NCI-H2227 (cell line): ENCODE measurements at regions not wholly inside any gene's neighbourhood (a gene's known extent, or its start where the extent isn't known, plus 50 kb on each side); places are given as distances from the start of the nearest gene placed in this dataset.

Experiments
- DNase-seq: peaks from one replicate; lab custom pipeline; 2025; ENCODE audit not compliant: unreplicated experiment; lab: John Stamatoyannopoulos, UW

DNA sequence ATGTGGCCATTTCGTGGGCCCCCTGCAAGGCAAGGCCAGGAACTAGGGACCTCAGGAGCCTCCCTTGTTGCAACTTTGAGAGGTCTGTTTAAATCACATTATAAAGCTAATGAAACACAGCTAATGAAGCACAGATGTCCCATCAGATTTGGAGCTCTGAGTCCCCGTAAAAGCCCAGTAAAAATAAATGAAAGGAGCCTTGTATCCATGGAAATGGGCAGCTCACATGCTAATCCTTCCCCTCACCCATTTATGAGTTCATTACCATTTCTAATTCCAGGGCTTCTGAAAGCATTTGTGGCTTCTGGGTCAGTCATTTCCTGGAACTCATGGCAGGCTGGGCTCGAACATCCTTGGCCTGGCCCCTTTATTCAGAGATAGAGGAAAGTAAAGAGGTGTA is 274.8 kb downstream of the SS18 start:
- no peak for DNase-seq

DNA sequence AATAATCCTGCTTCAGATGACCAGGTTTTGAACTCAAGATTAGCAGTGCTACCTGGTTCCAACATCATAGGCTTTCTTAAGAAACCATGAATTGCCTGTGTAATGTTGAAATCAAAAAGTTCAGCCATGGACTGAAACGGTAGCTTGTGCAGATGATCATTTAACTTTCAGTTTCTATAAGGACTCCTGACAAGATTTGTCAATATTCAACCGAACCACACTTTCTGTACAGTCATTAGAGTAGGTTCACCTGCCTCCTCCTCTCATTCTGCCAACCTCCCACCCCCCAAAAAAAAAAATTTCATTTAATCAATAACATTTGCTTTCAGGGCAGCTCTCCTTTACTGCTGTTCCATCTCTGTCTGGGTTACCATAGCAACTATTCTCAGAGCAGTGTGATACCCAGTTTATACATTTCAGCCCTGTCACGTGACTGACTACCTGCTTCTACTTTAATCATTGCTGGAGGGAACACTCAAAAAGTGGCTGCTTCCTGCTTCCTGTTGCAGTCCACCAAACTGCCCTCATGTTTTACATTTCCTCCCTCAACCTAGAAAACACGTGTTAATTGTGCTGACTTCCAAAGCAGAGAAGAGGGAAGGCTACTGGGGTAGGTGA is 275.5 kb downstream of the SS18 start:
- DNase-seq = no peak

DNA sequence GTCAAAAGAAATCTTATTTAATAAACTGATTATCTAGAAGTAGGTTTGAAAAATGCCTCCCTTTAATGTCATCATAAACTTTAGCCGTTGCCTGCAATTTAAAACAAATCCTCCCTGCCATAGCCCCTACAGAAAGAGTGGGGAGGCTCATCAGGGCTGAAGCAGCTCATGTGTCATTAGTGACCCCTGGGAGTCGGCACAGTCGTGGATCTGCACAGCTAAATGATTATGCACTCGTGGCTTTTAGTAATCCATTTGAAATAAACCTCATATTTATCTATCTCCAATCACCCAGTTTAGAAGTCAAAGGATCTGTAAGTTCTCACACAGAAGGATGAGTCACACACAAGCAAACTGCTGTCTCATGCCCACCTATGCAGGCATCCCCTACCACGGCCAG is 277.3 kb downstream of the SS18 start:
- DNase-seq = no peak

DNA sequence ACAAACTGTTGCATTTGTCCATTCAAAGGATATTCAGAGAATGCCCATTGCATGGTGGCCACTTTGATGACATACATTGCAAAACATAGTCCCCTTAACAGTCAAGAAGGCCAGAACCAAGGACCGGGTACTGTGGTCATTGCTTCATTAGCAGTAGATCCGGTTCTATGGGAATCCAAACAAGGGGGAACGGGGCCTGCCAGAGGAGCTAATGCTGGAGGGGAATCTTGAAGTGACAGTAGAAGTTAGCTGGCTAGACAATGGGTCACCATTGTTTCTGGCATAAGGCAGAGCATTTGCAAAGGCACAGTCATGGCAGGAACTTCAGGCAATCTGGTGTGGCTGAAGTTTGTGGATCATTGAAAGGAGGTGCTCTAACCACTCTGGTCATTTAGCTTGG is 279.7 kb downstream of the SS18 start:
- DNase-seq = no peak

DNA sequence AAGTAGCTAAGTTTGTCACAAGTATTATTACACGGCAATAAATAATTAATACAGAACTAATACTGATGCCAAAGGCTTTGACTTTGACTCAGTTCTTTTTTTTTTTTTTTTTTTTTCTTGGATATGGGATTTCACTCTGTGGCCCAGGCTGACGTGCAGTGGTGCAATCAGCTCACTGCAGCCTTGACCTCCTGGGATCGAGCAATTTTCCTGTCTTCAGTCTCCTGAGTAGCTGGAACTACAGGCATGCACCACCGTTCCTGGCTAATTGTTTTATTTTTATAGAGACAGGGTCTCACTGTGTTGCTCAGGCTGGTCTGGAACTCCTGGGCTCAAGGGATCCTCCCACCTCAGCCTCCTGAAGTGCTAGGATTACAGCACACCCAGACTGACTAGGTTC is 284.5 kb downstream of the SS18 start:
- no peak for DNase-seq

DNA sequence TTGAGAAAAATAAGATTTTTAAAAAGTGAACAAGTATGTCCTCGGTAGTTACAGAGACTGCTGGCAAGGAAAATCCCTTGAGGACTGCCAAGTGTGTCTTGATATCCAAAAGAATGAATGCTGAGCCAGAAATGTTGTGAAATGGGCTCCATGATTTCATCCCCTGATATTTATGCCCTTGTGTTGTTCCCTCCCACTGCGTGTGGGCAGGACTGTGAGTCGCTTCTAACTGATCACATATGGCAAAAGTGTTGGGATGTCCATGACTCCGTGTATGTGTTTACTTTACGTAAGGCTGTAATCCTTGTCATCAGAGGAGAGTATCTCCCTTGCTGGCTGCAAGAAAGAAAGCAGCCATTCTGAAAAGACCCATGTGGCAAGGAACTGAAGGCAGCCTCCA is 285.1 kb downstream of the SS18 start:
- no peak for DNase-seq

DNA sequence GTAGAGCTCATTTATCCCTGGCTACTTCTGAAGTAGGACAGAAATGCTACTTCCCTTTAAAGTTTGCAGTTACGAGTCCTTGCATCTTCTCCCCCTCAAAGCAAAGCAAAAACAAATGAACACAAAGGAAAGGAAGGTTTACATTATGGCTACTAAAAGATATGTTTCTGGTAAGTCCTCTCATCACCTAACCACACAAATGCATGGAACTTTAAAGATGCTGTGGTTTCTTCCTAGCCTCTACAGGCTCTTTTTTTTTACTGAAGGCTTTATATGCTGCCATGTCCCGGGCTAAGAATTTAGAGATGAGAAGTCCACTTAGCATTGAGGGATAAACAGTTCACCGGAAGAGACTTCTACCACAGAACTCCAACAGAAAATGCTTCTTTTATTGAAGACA is 291.2 kb downstream of the SS18 start:
- DNase-seq = no peak

DNA sequence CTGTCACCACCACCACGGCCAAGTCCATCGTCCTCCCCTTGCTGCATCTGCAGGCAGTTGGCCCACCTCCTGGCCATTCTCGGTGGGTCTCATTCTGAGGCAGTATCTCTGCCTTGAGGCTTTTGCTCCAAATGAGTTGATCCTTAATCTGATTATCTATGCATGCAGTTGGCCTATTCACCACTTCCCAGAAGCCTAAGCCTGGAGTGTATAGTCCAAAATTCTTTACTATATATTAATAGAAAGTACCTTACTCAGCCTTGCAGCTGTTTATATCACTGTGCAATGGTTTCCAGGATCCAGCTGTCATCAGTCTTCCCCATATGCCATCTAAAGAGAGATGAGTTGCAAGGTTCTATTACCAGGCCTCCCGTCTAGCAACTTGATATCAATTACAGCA is 292.4 kb downstream of the SS18 start:
- DNase-seq = no peak

DNA sequence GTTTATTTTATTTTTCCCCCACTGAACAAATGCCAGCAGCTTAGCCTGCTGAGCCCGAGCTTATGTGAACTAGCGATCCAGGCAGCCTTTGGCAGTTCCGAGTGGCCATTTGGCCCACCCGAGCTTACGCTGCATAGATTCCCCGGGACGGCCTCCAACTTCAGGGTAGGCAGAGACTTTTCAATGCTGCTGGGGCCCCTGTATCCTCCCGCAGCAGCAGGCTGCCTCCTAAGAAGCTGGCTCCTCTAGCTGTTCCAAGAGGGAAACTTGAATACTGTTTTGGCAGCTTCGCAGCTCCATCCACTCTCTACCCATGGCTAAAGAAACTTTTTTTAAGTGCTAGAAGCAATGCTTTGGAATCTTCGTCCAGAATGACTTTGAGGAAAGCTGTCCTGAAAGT is 295.2 kb downstream of the SS18 start:
- DNase-seq = no peak

DNA sequence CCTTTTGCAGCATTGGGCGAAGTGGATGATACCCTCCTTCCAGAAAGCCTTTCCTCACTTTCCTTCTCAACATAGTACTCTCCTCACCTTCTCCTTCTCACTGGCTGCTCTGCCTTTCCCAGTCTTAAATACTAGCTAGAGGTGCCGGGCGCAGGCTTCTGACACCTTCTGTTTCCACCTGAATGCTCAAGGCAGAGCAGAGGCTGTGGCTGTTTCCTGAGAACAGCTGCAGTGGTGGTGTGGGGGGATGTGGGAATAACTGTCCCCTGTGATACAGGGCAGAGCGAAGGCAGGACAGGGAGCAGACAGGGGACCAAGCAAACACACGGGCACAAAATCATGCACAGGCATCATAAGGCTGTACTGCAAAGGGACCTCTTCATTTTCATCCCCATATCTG is 303.1 kb downstream of the SS18 start:
- no peak for DNase-seq

DNA sequence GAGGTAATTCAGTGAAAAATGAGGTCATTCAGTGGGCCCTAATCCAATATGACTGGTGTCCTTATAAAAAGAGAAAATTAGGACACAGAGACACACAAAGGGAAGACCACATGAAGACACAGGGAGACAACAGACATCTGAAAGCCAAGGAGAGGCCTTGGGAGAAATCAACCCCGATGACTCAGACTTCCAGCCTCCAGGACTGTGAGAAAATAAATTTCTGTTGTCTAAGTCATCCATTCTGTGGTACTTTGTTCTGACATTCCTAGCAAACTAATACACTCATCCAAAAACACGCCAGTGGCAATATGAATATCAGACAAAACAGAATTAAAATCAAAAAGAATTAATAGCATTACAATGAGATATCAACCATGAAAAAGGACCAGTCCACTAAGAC is 303.7 kb downstream of the SS18 start:
- DNase-seq = no peak

DNA sequence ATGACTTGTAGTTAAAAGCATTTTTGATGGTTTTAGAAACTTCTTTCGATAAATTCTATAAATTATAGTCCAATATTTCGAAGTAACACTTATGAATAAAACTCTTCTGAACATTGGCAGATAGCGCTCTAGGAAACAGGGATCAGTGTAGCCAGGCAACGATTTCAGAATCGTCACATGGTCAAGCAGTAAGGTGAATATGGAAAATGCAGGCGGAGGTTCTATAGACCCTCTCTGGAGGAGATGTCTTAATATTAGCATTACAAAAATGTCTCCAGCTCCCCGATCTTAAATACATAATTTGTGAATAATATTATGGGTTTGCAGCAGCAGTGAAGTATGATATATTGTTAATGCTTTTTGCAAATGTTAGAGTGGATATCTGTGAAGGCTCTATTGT is 310.3 kb downstream of the SS18 start:
- DNase-seq = no peak

DNA sequence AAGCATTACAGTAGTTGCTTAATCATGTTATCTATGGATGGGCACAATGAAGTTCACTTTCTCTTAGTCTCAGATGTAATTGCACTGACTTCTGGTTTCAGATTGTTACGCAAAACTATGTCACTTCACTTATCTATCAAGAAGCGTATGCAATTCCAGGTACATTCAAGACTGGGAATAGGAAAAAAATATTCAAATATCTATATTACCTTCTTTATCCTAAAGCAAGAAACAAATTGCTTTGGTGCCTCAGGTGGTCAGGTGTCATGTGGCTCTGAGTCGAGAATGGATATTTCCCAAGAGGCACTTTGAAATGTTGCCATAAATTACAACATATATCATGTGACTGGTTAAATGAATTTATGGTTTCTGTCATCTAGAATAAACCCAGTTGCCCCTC is 318.6 kb downstream of the SS18 start:
- no peak for DNase-seq

DNA sequence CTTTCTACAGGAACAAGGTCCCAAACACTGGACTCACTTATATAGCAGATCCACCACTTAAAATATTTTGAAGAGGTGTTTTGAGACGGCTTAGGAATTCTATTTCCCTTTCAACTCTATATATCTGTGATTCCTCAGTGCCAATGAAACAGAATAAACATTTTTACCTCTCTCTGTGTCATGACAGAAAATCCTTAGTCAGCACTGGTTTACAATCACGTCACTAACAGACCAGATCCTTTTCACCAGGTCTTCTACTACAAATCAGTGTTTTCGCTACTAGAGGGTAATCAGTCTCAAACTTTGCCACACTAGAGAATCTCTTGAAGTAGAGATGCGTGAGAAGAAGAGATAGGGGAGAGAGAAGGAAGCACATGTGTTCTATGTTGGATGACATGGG is 325.6 kb downstream of the SS18 start:
- DNase-seq = no peak

DNA sequence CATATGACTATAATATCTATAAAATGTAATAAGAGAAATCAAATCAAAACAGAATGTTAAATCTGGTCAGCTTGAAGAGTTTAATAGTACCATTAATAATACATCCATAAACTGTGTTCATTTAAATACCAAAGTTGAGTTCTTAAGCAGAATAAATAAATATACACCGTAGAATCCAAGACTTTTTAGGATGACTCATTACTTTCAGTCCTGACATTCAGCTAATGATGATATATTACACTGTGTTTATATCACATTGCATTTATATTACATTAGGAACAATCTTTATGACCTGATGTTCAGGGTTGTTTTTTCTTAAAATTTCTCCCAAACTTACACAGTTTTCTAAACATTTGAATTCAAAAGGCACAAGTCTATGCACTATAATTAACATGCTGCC is 331.3 kb downstream of the SS18 start:
- DNase-seq = no peak

DNA sequence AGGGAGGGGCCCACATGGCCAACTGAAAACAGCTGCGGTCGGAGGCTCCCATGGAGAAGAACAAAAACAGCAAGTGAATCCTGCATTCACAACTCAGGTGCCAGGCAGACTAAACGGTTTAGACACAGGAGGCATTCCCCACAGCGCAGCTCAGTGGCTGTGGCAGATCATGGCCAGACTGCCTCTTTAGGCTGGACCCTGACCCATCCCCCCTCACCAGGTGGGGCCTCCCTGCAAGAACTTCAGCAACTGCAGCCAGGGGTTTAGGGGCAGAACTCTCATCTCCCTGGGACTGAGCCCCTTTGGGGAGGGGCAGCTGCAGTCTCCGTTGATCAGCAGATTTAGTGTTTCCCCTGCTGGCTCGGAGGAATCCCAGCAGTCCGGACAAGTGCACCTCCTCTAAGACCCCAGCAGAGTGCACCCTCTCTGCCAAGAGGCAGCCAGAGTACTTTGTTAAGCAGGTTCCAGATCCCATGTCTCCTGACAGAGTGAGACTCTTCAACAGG is 346.7 kb downstream of the SS18 start:
- DNase-seq = no peak

DNA sequence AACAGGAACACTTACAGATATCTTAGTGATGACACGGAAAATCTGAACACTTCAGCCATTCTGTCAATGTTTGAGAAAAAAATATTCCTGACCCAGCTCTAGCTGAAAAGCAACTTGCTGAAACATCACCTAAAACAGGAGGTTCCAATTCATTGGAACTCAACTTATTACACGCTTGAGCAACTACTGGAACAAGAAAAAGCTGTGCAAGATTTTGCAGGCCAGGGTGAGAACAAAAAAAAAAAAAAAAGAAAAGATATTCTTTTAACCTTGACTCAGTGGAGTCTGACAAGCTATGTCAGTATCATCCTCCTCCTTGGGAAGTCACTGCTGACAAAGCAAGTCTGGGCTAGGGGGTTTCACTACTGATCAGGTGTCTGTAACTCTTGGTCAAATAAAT is 351.0 kb downstream of the SS18 start:
- no peak for DNase-seq

DNA sequence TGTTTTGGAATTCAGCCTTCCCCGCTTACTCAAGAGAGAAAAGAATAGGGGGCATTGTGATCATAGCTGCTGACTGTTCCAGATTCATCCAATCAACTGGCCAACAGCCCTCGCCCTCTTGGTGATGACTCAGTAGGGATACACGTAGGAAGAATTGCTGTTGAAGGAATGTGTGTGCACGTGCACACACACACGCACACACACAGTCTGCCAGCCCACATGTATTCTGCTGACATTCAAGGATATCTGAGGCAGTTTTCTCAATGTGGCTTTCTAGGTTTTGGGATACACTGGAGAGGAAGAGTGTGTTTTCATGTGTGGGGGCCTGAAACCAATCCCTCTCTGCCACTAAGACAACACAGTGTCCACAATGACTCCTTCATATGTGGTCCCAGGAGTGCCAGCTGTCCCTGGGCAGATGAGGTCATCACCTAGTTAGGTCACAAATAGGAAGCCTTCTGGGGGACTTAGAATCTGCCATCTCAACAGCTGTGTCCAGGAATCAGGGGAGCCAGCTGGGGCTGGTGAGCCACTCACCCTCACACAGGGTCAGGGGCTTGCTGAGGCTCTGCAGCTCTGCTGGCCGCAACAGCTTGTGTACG is 352.6 kb downstream of the SS18 start:
- DNase-seq = no peak

DNA sequence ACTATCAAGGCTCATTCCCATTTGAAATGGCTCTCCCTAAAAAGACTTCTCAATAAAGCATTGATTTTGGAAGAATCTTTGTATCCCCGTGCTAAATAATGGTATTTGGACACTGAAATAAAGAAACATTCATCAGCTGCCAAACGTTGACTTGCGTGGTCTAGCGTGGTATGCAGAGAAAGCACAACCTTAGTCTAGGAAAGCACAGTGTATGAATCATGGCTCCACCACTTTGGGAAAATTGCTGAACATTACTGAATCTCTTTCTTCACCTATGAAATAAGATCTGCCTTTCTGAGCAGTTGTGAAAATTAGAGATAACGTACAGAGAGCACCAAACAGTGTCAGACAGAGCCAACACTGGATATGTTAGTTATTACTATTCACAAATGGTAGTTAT is 353.9 kb downstream of the SS18 start:
- DNase-seq = no peak

DNA sequence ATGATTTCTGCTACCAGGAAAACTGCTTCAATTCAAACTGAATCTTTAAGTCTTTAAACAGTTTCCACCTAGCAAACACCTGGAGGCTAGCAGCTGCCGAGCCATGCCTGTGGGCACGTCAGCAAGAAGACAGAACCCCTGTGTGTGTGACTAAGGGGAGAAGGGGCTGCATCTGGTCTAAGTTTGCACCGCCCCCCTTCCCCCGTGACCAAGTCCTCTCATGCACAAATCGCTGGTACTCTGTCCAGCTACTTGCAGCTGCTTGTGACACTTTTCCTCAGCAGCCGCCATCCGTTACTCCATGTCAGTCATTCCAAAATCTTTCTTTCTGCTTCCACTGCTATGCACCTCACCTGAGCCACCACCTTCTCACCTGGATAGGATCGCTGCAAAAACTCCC is 355.0 kb downstream of the SS18 start:
- DNase-seq = no peak

DNA sequence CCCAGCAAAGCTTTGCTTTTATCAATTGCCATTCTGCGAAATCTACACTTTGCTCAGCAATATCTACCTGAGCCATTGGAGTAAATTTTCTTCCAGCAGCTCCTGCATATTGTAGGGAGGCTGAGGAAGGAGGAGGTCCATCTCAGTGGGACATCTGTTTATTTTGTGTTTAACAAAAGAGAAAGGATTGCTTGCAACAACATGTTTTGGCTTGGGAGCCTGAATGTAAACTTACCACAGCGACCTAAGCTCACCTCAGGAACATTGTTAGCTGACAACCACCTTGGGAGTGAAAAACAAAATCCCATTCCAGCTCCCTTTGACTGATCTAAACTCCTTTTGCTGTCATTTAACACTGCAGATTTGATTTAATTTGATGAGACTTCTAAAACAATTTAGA is 356.1 kb downstream of the SS18 start:
- no peak for DNase-seq

DNA sequence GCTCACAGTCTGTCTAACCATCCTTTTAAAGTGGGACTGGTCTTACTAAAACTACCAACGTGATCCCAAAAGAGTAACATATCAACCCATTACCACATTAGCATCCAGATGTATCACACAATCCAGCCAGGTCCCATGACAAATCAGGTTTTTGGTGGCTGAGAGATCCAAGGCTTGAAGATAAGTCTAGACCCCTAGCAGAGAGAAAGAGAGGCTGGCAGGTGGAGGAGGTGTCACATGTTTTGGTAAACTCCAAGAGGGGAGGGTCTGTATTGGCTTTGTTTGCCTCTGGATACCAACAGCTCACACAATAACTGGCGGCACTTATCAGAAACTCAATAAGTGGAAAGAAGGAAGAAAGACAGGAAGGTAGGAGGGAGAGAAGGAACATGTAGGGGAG is 357.6 kb downstream of the SS18 start:
- no peak for DNase-seq

DNA sequence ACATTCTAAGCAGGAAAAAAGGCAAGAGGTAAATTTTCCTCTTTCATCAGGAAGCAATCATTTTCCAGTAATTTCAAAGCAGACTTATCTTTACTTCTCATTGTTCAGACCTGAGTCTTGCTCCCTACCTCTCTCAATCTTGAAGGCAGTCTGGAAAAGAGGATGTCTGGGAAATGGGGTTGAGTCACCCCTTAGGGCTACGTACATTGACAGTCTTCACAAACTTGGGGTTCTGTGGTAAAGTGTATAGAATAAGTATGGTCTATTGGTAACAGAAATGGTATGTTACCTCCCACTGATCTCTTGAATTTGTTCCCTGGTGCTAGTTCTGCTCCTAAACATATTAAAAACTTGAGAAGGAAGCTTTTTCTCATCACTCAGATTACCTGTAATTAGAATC is 361.3 kb downstream of the SS18 start:
- no peak for DNase-seq
